ENCODE measurements at regions not wholly inside any gene's neighbourhood (a gene's known extent, or its start where the extent isn't known, plus 50 kb on each side); places are given as distances from the start of the nearest gene placed in this dataset.

DNA sequence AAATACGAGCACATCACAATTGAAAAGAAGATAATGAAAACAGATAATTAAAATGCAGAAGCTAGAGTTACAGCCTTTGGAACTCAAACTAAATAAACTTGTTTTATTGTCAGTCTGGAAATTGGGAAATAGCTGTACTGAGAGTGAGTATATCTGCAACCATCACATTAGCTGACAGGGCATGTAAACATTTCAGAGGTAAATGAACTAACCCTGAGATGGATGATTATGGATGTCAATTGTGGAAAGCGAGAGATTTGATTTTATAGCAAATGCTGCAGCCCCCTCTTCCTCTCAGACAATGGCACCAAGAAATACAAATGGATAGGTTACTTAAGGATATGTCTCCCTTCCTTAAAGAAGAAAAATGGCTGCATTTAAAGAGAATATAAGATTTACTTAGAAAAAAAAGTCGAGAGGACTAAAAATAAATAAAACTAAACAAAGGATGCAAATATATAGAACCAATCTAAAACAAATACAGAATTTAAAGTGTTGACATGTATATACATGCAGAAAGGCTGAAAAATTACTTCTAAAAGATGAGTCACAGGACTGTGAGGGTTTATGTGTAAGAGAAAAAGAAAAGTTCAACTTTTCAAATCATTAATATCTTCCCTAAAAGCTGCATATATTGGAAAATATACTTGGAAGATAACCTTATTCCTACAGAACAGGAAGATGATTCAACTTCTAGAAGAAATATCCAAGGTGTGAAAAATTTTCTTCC is 120.3 kb upstream of the FLRT2 start (continued):
- TF ChIP-seq, protein P1, sequence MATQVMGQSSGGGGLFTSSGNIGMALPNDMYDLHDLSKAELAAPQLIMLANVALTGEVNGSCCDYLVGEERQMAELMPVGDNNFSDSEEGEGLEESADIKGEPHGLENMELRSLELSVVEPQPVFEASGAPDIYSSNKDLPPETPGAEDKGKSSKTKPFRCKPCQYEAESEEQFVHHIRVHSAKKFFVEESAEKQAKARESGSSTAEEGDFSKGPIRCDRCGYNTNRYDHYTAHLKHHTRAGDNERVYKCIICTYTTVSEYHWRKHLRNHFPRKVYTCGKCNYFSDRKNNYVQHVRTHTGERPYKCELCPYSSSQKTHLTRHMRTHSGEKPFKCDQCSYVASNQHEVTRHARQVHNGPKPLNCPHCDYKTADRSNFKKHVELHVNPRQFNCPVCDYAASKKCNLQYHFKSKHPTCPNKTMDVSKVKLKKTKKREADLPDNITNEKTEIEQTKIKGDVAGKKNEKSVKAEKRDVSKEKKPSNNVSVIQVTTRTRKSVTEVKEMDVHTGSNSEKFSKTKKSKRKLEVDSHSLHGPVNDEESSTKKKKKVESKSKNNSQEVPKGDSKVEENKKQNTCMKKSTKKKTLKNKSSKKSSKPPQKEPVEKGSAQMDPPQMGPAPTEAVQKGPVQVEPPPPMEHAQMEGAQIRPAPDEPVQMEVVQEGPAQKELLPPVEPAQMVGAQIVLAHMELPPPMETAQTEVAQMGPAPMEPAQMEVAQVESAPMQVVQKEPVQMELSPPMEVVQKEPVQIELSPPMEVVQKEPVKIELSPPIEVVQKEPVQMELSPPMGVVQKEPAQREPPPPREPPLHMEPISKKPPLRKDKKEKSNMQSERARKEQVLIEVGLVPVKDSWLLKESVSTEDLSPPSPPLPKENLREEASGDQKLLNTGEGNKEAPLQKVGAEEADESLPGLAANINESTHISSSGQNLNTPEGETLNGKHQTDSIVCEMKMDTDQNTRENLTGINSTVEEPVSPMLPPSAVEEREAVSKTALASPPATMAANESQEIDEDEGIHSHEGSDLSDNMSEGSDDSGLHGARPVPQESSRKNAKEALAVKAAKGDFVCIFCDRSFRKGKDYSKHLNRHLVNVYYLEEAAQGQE (IDR thresholded peaks at IDR 0.05; ENCODE audit: unreplicated experiment): no peak
- TF ChIP-seq STAT1 (IDR thresholded peaks at IDR 0.05; ENCODE audit: unreplicated experiment): no peak
- no peak for TF ChIP-seq CREB1 (CRISPR knock-in tag; IDR thresholded peaks at IDR 0.05; ENCODE audit: low read depth)
- no peak for TF ChIP-seq POLR2AphosphoS5 (IDR thresholded peaks at IDR 0.05; ENCODE audit: low read depth)
- no peak for TF ChIP-seq JUNB (IDR thresholded peaks at IDR 0.05; ENCODE audit: unreplicated experiment)
- no peak for TF ChIP-seq EZH2 (IDR thresholded peaks at IDR 0.05; ENCODE audit: low read depth, unreplicated experiment)

- TF ChIP-seq EZH2phosphoT487 (IDR thresholded peaks at IDR 0.05; ENCODE audit: unreplicated experiment) (no peak), POLR2AphosphoS5 (IDR thresholded peaks at IDR 0.05; ENCODE audit: low read depth) (no peak), NANOG (IDR thresholded peaks at IDR 0.05; ENCODE audit: borderline replicate concordance) (no peak), STAT1 (IDR thresholded peaks at IDR 0.05; ENCODE audit: unreplicated experiment) (no peak), EZH2 (IDR thresholded peaks at IDR 0.05; ENCODE audit: low read depth, unreplicated experiment) (no peak)
- TF ChIP-seq, protein P1 (IDR thresholded peaks at IDR 0.05; ENCODE audit: unreplicated experiment): no peak
- TF ChIP-seq, protein P2, sequence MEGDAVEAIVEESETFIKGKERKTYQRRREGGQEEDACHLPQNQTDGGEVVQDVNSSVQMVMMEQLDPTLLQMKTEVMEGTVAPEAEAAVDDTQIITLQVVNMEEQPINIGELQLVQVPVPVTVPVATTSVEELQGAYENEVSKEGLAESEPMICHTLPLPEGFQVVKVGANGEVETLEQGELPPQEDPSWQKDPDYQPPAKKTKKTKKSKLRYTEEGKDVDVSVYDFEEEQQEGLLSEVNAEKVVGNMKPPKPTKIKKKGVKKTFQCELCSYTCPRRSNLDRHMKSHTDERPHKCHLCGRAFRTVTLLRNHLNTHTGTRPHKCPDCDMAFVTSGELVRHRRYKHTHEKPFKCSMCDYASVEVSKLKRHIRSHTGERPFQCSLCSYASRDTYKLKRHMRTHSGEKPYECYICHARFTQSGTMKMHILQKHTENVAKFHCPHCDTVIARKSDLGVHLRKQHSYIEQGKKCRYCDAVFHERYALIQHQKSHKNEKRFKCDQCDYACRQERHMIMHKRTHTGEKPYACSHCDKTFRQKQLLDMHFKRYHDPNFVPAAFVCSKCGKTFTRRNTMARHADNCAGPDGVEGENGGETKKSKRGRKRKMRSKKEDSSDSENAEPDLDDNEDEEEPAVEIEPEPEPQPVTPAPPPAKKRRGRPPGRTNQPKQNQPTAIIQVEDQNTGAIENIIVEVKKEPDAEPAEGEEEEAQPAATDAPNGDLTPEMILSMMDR (conservative IDR thresholded peaks at IDR 0.05; ENCODE audit: low read depth in 2 of 2): no peak
- H3K36me3 Mint-ChIP-seq (ENCODE audit: low read depth): no peaks in the 10 kb centered on the region
- no peaks in the 10 kb centered on the region for H3K4me1 Mint-ChIP-seq
- H3K4me3 ChIP-seq: no peak overlapping the region
- no peaks in the 10 kb centered on the region for H3K36me3 ChIP-seq (ENCODE audit: insufficient read depth)
- H3K27me3 Mint-ChIP-seq (ENCODE audit: insufficient read depth, low read depth, poor library complexity): no peaks in the 10 kb centered on the region
- no peak overlapping the region for H3K4me2 ChIP-seq
- no peak overlapping the region for H2AFZ ChIP-seq
- no peak overlapping the region for H3K27ac ChIP-seq (ENCODE audit: low read depth)
- no peak for ATAC-seq
- no peaks in the 10 kb centered on the region for H3K4me1 ChIP-seq (ENCODE audit: insufficient read depth)
- no peaks in the 10 kb centered on the region for H3K9me2 ChIP-seq (ENCODE audit: insufficient read depth)
- no peaks in the 10 kb centered on the region for H3K9me3 Mint-ChIP-seq
- no peaks in the 10 kb centered on the region for H3F3A ChIP-seq (replicated peaks; ENCODE audit: low read depth)
- H3K27me3 ChIP-seq (ENCODE audit: insufficient read depth): no peaks in the 10 kb centered on the region
- no peaks in the 10 kb centered on the region for H4K20me1 ChIP-seq (replicated peaks; ENCODE audit: insufficient read depth)
- no peak overlapping the region for H3K4me3 Mint-ChIP-seq
- DNase-seq (ENCODE audit: low spot score): no peak
- H3K79me2 ChIP-seq (replicated peaks; ENCODE audit: insufficient read depth): no peaks in the 10 kb centered on the region
- H3K27ac Mint-ChIP-seq: no peak overlapping the region
Observed at GRCh38 chr14:85412756-85413155, 117.2 kb upstream of the FLRT2 start.

Measured in GM23338 (cell line).